ENCODE measurements at regions not wholly inside any gene's neighbourhood (a gene's known extent, or its start where the extent isn't known, plus 50 kb on each side); places are given as distances from the start of the nearest gene placed in this dataset.
A peak's percentile ranks its signal among the peaks of the same experiment; 100 is the strongest.
"Not testable (repeated sequence)": the region's sequence is repeated elsewhere in the genome, so short reads cannot be mapped to it uniquely, and the experiment has no call there.

GRCh38 chr7:131640686-131641085 is 84.3 kb upstream of the PODXL start:
- no peak overlapping the region for H3K27ac ChIP-seq
- DNase-seq (ENCODE audit: low spot score), result no peak
- no peak for TF ChIP-seq CTCF (IDR thresholded peaks at IDR 0.05)
- no peak overlapping the region for H3K4me3 ChIP-seq

GRCh38 chr7:131638641-131639430 is 82.4 kb upstream of the PODXL start:
- no peak for TF ChIP-seq CTCF (IDR thresholded peaks at IDR 0.05)
- Histone ChIP-seq H3K4me3 (no peak overlapping the region), H3K27ac (no peak overlapping the region)
- DNase-seq (ENCODE audit: low spot score), result no peak

- no peak for DNase-seq (ENCODE audit: low spot score)
- no peak for TF ChIP-seq CTCF (IDR thresholded peaks at IDR 0.05)
- Histone ChIP-seq H3K27ac (no peak overlapping the region), H3K4me3 (no peak overlapping the region)
Measured at GRCh38 chr7:131637859-131638258, 81.4 kb upstream of the PODXL start.

GRCh38 chr7:131636092-131636491 is 79.7 kb upstream of the PODXL start:
- TF ChIP-seq CTCF (IDR thresholded peaks at IDR 0.05), result no peak
- no peak overlapping the region for H3K4me3 ChIP-seq
- H3K27ac ChIP-seq, result no peak overlapping the region
- DNase-seq (ENCODE audit: low spot score), result no peak

GRCh38 chr7:131634197-131634596 is 77.8 kb upstream of the PODXL start:
- not testable (repeated sequence) for H3K4me3 ChIP-seq; H3K27ac ChIP-seq; DNase-seq (ENCODE audit: low spot score)

- no peak for DNase-seq (ENCODE audit: low spot score)
- Histone ChIP-seq H3K4me3 (no peak overlapping the region), H3K27ac (peak overlapping the region in 1 of 2 donors; percentile 50)
- no peak for TF ChIP-seq CTCF (IDR thresholded peaks at IDR 0.05)
Measured at GRCh38 chr7:131633342-131633843, 77.0 kb upstream of the PODXL start.

- Histone ChIP-seq H3K27ac (peak overlapping the region in 1 of 2 donors; percentile 6), H3K4me3 (no peak overlapping the region)
- no peak for DNase-seq (ENCODE audit: low spot score)
- TF ChIP-seq CTCF (IDR thresholded peaks at IDR 0.05), result no peak
Measured at GRCh38 chr7:131630427-131630826, 74.0 kb upstream of the PODXL start.

Measured in coronary artery (tissue), 2 donors.